Activated naive CD8-positive, alpha-beta T cell (primary cell): ENCODE measurements at regions not wholly inside any gene's neighbourhood (a gene's known extent, or its start where the extent isn't known, plus 50 kb on each side); places are given as distances from the start of the nearest gene placed in this dataset.
"Not testable (repeated sequence)": the region's sequence is repeated elsewhere in the genome, so short reads cannot be mapped to it uniquely, and the experiment has no call there.

Experiments used
- H3K27ac Mint-ChIP-seq: one replicate; pipeline ENCODE4 v1.8.0; 2021; ENCODE audit warnings: mixed read lengths
- H3K27me3 Mint-ChIP-seq: one replicate; pipeline ENCODE4 v1.8.0; 2021; ENCODE audit warnings: mixed read lengths
- H3K36me3 Mint-ChIP-seq: one replicate; pipeline ENCODE4 v1.8.0; 2021; ENCODE audit warnings: mixed read lengths
- H3K4me1 Mint-ChIP-seq: one replicate; pipeline ENCODE4 v1.8.0; 2021; ENCODE audit warnings: low read depth, mixed read lengths
- H3K4me3 Mint-ChIP-seq: one replicate; pipeline ENCODE4 v1.8.0; 2021; ENCODE audit warnings: mild to moderate bottlenecking, mixed read lengths
- H3K9me3 Mint-ChIP-seq: one replicate; pipeline ENCODE4 v1.8.0; 2021; ENCODE audit warnings: low read depth, mixed read lengths

DNA sequence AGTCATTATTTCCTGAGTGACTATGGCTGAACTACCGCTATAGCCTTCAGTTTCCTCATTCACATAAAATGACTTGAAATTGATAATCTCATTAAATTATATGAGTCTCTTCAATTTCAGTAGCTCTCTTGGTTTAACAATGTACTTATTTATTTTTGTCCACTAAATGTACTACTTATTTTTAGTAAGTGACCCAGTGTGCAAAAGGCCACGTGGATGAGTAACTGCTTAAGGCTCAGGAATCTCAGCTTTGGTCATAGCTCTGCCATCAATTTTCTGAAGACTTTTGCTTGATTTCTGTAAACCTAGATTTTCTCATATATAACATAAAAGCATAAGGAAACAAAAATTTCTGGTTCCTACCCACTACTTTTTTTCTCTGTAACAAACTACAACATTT, 1132.9 kb upstream of the CDH8 start:
- Mint-ChIP-seq H3K4me1 (no peaks in the 10 kb centered on the region), H3K36me3 (no peaks in the 10 kb centered on the region), H3K4me3 (no peak overlapping the region), H3K27me3 (no peaks in the 10 kb centered on the region), H3K9me3 (peaks cover 26% of the 10 kb centered on the region), H3K27ac (no peak overlapping the region)

DNA sequence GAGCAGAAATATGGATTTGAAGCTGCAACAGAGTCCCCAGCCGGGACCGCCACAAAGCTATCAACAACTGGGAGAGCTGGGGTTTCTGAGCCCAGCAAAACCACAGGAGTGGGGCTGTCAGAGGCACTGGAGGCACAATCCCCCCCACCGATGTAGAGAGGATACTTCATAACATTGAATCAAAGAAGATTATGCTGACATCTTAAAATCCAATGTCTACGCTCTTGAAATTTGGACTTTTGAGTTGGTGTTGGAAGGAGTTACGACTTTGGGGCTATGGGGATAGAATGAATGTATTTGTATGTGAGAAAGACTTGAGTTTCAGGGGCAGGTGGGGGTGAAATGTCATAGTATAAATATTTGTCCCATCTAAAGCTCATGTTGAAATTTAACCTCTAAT, 1121.6 kb upstream of the CDH8 start:
- Mint-ChIP-seq H3K4me1 (no peaks in the 10 kb centered on the region), H3K27ac (no peak overlapping the region), H3K27me3 (no peaks in the 10 kb centered on the region), H3K4me3 (no peak overlapping the region), H3K36me3 (no peaks in the 10 kb centered on the region), H3K9me3 (peaks cover 28% of the 10 kb centered on the region)

DNA sequence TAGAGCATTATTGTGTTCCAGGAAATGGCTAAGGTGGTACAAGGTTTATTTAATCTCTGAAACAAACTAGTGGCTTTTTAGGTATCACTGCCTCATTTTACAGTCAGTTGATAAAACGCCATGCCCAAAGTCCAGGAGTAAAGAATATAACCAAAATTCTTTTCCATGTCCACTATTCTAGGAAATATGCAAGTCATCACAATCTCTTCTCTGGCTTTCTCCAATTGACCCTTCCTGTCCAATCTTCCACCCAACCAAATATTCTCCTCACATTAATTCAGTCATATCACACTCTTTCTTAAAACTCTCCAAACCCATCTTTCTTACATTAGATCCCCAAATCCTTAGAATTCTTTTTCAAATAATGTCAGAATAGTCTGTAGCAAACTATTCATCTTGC, 1110.0 kb upstream of the CDH8 start:
- H3K4me1 Mint-ChIP-seq = no peaks in the 10 kb centered on the region
- no peak overlapping the region for H3K27ac Mint-ChIP-seq
- no peaks in the 10 kb centered on the region for H3K36me3 Mint-ChIP-seq
- H3K9me3 Mint-ChIP-seq = peaks cover 3% of the 10 kb centered on the region
- H3K4me3 Mint-ChIP-seq = no peak overlapping the region
- H3K27me3 Mint-ChIP-seq = no peaks in the 10 kb centered on the region

DNA sequence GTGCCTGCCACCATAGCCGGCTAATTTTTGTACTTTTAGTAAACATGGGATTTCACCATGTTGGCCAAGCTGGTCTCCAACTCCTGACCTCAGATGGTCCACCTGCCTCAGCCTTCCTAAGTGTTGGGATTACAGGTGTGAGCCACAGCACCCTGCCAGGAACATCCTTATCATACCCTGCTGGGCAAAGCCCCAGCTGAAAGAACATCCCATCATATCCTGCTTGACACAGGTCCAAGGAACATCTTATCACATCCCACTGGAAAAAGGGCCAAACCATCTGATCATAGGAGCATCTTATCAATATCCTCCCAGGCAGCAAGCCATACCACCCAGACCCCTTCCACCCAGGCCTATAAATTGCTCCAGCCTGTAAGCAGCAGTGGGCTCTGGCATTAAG, 1109.2 kb upstream of the CDH8 start:
- no peaks in the 10 kb centered on the region for H3K27me3 Mint-ChIP-seq
- H3K9me3 Mint-ChIP-seq = peaks cover 3% of the 10 kb centered on the region
- H3K27ac Mint-ChIP-seq = no peak overlapping the region
- H3K4me3 Mint-ChIP-seq = no peak overlapping the region
- no peaks in the 10 kb centered on the region for H3K36me3 Mint-ChIP-seq
- no peaks in the 10 kb centered on the region for H3K4me1 Mint-ChIP-seq

DNA sequence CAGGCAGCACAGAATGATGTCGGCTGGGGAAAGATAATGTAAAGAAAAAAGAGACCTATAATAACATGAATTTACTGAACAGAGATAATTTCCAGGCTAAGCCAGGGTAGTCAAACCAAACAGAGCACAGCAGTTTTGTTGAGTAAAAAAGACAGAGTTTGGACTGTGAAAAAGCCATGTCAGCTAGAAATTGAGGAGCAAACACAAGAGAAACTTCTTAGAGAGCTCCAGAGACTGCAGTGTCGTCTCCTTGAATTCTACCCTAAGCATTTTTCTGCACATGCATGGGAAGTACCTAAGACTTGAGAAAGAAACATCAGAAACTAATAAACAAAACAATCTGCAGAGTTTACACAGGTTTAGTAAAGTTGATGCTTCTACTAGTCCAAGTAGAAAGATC, 1098.8 kb upstream of the CDH8 start:
- Mint-ChIP-seq H3K4me3 (no peak overlapping the region), H3K9me3 (peaks cover 7% of the 10 kb centered on the region), H3K4me1 (no peaks in the 10 kb centered on the region), H3K27me3 (no peaks in the 10 kb centered on the region), H3K27ac (no peak overlapping the region), H3K36me3 (no peaks in the 10 kb centered on the region)

DNA sequence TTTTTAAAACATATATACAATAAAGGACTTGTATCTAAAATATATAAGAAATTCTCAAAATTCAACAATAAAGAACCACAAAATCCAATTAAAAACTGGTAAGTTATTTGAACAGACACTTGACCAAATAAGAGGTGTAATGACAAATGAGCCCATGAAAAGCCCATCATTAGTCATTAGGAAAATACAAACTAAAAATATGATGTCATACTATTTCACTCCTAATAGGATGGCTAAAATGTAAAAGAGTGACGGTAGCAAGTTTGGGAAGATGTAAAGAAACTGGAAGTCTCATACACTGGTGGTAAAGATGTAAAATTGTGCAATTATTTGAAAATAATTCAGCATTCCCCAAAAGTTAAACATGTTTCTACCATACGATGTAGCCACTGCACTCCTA, 1095.3 kb upstream of the CDH8 start:
- H3K36me3 Mint-ChIP-seq = no peaks in the 10 kb centered on the region
- no peaks in the 10 kb centered on the region for H3K27me3 Mint-ChIP-seq
- H3K4me1 Mint-ChIP-seq = no peaks in the 10 kb centered on the region
- no peak overlapping the region for H3K4me3 Mint-ChIP-seq
- no peak overlapping the region for H3K27ac Mint-ChIP-seq
- H3K9me3 Mint-ChIP-seq = peaks cover 11% of the 10 kb centered on the region

DNA sequence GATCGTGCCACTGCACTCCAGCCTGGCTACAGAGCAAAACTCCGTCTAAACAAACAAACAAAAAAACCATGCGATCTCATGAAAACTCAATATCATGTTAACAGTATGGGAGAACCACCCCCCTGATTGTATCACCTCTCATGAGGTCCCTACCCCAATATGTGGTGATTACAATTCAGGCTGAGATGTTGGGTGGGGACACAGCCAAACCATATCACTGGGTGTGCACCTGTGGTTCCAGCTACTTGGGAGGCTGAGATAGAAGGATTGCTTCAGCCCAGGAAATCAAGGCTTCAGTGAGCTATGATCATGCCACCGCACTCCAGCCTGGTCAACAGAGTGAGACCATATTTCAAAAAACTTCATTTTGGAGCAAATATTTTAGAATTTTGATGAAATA, 1094.7 kb upstream of the CDH8 start:
- no peak overlapping the region for H3K4me3 Mint-ChIP-seq
- no peaks in the 10 kb centered on the region for H3K27me3 Mint-ChIP-seq
- no peaks in the 10 kb centered on the region for H3K36me3 Mint-ChIP-seq
- H3K4me1 Mint-ChIP-seq = no peaks in the 10 kb centered on the region
- no peak overlapping the region for H3K27ac Mint-ChIP-seq
- peaks cover 15% of the 10 kb centered on the region for H3K9me3 Mint-ChIP-seq

DNA sequence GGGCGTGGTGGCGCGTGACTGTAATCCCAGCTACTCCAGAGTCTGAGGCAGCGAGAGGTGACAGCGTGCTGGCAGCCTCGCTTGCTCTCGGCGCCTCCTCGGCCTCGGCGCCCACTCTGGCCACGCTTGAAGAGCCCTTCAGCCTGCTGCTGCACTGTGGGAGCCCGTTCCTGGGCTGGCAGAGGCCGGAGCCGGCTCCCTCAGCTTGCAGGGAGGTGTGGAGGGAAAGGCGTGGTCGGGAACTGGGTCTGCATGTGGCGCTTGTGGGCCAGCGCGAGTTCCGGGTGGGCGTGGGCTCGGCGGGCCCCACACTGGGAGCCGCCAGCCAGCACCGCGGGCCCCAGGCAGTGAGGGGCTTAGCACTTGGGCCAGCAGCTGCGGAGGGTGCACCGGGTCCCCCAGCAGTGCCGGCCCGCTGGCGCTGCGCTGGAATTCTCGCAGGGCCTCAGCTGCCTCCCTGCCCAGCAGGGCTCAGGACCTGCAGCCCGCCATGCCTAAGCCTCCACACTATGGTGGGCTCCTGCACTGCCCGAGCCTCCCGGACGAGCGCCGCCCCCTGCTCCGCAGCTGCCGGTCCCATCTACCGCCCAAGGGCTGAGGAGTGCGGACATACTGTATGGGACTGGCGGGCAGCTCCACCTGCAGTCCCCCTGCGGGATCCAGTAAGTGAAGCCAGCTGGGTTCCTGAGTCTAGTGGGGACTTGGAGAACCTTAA, 1093.3 kb upstream of the CDH8 start:
- Mint-ChIP-seq H3K36me3 (no peaks in the 10 kb centered on the region), H3K27me3 (no peaks in the 10 kb centered on the region), H3K27ac (no peak overlapping the region), H3K4me3 (no peak overlapping the region), H3K9me3 (peaks cover 15% of the 10 kb centered on the region), H3K4me1 (no peaks in the 10 kb centered on the region)

DNA sequence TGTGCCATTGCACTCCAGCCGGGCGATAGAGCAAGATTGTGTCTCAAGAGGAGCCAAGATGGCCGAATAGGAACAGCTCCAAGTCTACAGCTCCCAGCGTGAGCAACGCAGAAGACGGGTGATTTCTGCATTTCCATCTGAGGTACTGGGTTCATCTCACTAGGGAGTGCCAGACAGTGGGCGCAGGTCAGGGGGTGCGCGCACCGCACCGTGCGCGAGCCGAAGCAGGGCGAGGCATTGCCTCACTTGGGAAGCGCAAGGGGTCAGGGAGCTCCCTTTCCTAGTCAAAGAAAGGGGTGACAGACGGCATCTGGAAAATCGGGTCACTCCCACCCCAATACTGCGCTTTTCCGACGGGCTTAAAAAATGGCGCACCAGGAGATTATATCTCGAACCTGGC, 1083.7 kb upstream of the CDH8 start:
- H3K9me3 Mint-ChIP-seq = peaks cover 11% of the 10 kb centered on the region
- not testable (repeated sequence) for H3K27me3 Mint-ChIP-seq, H3K4me3 Mint-ChIP-seq, H3K36me3 Mint-ChIP-seq, H3K4me1 Mint-ChIP-seq, H3K27ac Mint-ChIP-seq

DNA sequence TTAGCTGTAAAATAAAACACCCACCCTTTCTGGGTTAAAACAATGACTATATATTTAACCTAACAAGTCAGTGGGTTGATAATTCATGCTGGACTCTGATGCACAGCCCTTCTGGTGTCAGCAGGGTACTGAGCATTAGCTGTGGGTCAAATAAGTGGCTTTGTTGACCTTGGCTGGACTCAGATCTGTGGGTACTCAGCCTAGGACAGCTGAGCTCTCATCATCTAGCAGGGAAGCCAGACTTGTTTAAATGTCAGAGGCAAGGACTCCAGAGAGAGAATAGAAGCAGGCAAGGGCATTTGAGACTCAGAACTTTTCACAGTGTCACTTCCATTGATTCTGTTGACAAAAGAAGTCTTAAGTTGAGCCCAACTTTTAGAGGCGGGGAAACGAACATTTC, 1063.8 kb upstream of the CDH8 start:
- H3K27ac Mint-ChIP-seq = no peak overlapping the region
- no peak overlapping the region for H3K4me3 Mint-ChIP-seq
- peaks cover 19% of the 10 kb centered on the region for H3K9me3 Mint-ChIP-seq
- no peaks in the 10 kb centered on the region for H3K36me3 Mint-ChIP-seq
- no peaks in the 10 kb centered on the region for H3K4me1 Mint-ChIP-seq
- no peaks in the 10 kb centered on the region for H3K27me3 Mint-ChIP-seq

DNA sequence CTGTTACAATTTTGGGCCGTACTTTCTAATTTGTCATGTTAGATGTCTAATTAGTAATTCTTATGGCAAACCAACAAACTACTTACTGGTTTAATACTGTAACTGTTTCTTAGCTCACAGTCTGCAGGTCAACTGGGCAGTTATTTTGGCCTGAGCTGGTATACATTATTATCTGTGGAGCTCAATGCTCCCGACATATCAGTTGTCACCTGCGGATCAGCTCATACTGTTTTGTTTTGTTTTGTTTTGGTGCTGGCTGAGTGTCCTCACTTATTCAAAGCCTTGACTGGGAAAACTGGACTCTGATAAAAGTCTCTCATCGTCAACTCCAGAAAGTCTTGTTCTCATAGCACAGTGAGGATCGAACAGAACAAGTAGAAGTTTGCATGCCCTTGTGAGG, 1060.6 kb upstream of the CDH8 start:
- H3K9me3 Mint-ChIP-seq = peaks cover 34% of the 10 kb centered on the region
- no peaks in the 10 kb centered on the region for H3K36me3 Mint-ChIP-seq
- no peaks in the 10 kb centered on the region for H3K27me3 Mint-ChIP-seq
- H3K27ac Mint-ChIP-seq = no peak overlapping the region
- no peak overlapping the region for H3K4me3 Mint-ChIP-seq
- H3K4me1 Mint-ChIP-seq = no peaks in the 10 kb centered on the region

DNA sequence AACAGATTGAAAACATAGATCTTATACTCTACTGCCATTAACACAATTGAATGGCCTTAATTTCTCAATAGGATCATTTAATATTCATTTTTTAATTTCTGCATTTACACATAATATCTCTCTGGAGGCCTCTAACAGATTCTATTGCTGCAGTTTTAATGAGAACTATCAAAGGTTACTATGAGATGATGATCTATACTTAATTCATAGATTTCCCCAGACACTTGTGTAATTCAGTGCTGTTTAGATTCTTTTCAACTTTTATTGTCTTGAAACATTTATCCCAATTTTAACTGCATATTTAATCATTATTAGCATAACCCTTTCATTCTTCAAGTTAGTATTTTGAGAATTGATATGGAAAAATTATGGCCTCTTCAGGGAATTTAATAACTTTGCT, 1056.5 kb upstream of the CDH8 start:
- Mint-ChIP-seq H3K27ac (no peak overlapping the region), H3K9me3 (peaks cover 42% of the 10 kb centered on the region), H3K27me3 (no peaks in the 10 kb centered on the region), H3K36me3 (no peaks in the 10 kb centered on the region), H3K4me1 (no peaks in the 10 kb centered on the region), H3K4me3 (no peak overlapping the region)

DNA sequence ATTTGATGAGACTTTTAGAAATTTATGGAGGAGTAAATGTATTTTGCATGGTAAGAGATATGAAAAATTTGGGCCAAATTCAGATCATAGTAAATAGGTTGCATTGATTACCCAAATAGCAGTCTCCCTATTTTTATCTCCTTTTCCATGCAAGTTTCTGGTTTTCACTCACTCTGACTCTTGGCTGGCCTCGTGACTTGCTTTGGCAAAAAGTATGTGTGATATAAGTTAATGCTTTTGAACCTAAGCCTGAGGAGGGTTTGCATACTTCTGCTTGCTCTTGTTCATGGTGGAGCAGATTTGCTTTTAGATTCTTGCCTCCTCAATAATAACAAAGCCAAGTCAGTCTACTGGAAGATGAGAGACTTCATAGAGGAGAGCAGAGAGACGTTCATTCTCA, 1045.9 kb upstream of the CDH8 start:
- Mint-ChIP-seq H3K27ac (no peak overlapping the region), H3K36me3 (no peaks in the 10 kb centered on the region), H3K27me3 (no peaks in the 10 kb centered on the region), H3K4me1 (no peaks in the 10 kb centered on the region), H3K9me3 (peaks cover 28% of the 10 kb centered on the region), H3K4me3 (no peak overlapping the region)

DNA sequence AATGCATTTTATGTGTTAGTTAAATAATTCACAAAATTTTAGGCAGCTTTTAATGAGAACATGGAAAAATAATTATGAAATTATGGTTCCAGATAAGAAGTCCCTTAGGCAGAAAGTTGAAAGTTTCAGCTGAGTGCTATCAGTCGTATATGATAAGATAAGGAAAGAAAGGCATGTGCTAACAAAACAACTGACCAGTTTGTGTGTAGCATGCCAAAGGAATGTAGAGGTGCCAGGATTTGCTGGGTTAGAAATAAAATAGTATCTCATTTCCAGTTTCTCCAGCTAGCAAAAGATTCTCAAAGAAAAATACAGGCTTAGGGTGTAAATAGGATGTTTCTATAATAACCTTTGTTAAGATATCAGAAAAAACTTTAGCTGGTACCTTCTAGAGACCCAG, 1044.5 kb upstream of the CDH8 start:
- Mint-ChIP-seq H3K27me3 (no peaks in the 10 kb centered on the region), H3K9me3 (peaks cover 25% of the 10 kb centered on the region), H3K4me3 (no peak overlapping the region), H3K4me1 (no peaks in the 10 kb centered on the region), H3K36me3 (no peaks in the 10 kb centered on the region), H3K27ac (no peak overlapping the region)

DNA sequence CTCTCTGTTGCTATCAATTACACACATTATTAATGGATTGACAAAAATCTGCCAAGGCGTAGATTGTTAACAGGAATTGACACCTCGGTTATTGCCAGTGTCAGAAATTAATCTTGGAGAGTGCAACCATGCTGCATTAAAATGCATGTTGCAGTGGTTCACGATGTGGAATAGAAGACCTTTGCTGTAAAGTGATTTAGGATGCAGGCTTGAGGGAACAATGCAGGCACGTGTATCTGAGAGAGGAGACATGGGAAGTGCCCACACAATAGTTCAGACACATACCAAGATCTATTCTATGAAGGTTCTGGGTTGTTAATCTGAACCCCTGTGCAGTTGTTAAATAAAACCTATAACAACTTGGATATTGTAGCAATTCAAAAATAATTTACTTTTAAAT, 1032.8 kb upstream of the CDH8 start:
- Mint-ChIP-seq H3K27me3 (no peaks in the 10 kb centered on the region), H3K4me3 (no peak overlapping the region), H3K36me3 (no peaks in the 10 kb centered on the region), H3K27ac (no peak overlapping the region), H3K4me1 (no peaks in the 10 kb centered on the region), H3K9me3 (peaks cover 31% of the 10 kb centered on the region)

DNA sequence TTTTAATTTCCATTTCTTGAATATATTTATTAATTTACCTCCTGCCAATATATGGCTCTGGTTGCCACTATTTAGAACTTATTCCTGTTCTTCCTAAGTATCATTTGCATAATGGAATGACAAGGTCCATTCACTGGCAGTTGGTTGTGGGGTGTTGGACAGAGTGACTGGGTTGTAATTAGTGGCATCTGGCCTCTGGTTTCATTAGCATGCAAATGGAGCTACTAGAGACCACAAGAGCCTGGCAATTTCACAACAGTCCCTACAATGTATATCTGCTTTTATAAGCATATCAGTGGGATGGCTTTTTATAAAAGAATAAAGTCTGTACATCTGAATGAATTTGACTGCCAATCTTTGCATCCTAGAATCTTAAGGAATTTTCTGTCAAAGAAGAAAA, 1030.9 kb upstream of the CDH8 start:
- Mint-ChIP-seq H3K36me3 (no peaks in the 10 kb centered on the region), H3K27me3 (no peaks in the 10 kb centered on the region), H3K27ac (no peak overlapping the region), H3K4me3 (no peak overlapping the region), H3K9me3 (peaks cover 26% of the 10 kb centered on the region), H3K4me1 (no peaks in the 10 kb centered on the region)
